ENCODE measurements at regions not wholly inside any gene's neighbourhood (a gene's known extent, or its start where the extent isn't known, plus 50 kb on each side); places are given as distances from the start of the nearest gene placed in this dataset.
"Not testable (repeated sequence)": the region's sequence is repeated elsewhere in the genome, so short reads cannot be mapped to it uniquely, and the experiment has no call there.

DNA sequence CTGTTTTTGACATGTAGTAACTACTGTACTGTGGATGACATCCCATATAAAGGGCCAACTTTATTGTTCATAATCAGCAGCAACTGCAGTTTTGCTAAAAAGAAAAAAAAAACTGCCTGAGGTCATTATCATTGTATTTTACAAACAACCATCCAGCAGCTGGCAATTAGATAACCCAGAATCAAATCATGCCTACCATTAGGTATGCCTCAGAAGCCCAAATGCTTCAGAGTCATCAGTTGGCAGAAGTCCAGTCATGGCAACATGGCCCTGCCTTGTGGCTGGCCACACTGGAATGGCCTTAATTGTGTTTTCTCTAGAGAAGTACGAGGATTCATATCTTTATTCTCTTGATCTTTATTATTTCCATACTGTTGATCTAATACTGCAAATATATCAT is 462.4 kb upstream of the NRSN1 start:
- H3K4me1 ChIP-seq = no peaks in the 10 kb centered on the region
- DNase-seq (no peak), ATAC-seq (no peak)
- no peak for TF ChIP-seq POLR2A (IDR thresholded peaks at IDR 0.05)
- TF ChIP-seq, protein P1, sequence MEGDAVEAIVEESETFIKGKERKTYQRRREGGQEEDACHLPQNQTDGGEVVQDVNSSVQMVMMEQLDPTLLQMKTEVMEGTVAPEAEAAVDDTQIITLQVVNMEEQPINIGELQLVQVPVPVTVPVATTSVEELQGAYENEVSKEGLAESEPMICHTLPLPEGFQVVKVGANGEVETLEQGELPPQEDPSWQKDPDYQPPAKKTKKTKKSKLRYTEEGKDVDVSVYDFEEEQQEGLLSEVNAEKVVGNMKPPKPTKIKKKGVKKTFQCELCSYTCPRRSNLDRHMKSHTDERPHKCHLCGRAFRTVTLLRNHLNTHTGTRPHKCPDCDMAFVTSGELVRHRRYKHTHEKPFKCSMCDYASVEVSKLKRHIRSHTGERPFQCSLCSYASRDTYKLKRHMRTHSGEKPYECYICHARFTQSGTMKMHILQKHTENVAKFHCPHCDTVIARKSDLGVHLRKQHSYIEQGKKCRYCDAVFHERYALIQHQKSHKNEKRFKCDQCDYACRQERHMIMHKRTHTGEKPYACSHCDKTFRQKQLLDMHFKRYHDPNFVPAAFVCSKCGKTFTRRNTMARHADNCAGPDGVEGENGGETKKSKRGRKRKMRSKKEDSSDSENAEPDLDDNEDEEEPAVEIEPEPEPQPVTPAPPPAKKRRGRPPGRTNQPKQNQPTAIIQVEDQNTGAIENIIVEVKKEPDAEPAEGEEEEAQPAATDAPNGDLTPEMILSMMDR (IDR thresholded peaks at IDR 0.05) = no peak
- WGBS, 2 donors = 48 to 73% methylated on average over 1 of the region's 1 CpG
- H3K27me3 ChIP-seq = no peaks in the 10 kb centered on the region
- H3K36me3 ChIP-seq (replicated peaks in 1 of 2; ENCODE audit: insufficient read depth in 1 of 2, low read depth in 2 of 2) = no peaks in the 10 kb centered on the region
- no peaks in the 10 kb centered on the region for H3K9me3 ChIP-seq
- intact Hi-C loops (cut with DNase I) = no loop called here
- no peak overlapping the region for H3K4me3 ChIP-seq
- no peak overlapping the region for H3K27ac ChIP-seq

DNA sequence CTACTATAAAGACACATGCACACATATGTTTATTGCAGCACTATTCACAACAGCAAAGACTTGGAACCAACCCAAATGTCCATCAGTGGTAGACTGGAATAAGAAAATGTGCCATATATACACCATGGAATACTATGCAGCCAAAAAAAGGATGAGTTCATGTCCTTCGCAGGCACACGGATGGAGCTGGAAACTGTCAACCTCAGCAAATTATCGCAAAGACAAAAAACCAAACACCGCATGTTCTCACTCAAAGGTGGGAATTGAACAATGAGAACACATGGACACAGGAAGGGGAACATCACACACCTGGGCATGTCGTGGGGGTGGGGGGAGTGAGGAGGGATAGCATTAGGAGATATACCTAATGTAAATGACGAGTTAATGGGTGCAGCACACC is 460.1 kb upstream of the NRSN1 start:
- H3K4me3 ChIP-seq; DNase-seq; H3K4me1 ChIP-seq; H3K36me3 ChIP-seq (replicated peaks in 1 of 2; ENCODE audit: insufficient read depth in 1 of 2, low read depth in 2 of 2); H3K9me3 ChIP-seq; ATAC-seq; intact Hi-C loops (cut with DNase I); H3K27me3 ChIP-seq; H3K27ac ChIP-seq: not testable (repeated sequence)
- WGBS, 2 donors = 82 to 84% methylated on average over 6 of the region's 6 CpGs

DNA sequence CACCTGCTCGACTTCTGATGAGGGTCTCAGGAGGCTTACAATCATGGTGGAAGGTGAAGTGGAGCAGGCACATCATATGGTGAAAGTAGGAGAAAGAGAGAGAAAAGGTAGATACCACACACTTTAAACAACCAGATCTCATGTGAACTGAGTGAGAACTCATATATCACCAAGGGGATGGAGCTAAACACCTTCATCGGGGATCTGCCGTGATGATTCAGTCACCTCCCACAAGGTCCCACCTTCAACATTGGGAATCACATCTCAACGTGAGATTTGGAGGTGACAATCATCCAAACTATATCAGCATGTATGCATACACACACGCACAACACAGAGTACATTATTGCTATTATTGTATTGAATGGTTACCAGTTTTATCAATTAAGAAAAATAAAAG is 453.3 kb upstream of the NRSN1 start:
- H3K4me1 ChIP-seq = no peaks in the 10 kb centered on the region
- H3K4me3 ChIP-seq = no peak overlapping the region
- ATAC-seq (no peak), DNase-seq (no peak)
- H3K36me3 ChIP-seq (replicated peaks in 1 of 2; ENCODE audit: insufficient read depth in 1 of 2, low read depth in 2 of 2) = no peaks in the 10 kb centered on the region
- H3K27ac ChIP-seq = no peak overlapping the region
- TF ChIP-seq, protein P1 (IDR thresholded peaks at IDR 0.05) = no peak
- no peak for TF ChIP-seq POLR2A (IDR thresholded peaks at IDR 0.05)
- intact Hi-C loops (cut with DNase I) = no loop called here
- peaks cover 0 to 19% (median 0%) of the 10 kb centered on the region in 3 donors for H3K9me3 ChIP-seq
- WGBS, 2 donors = 66 to 73% methylated on average over 5 of the region's 5 CpGs
- no peaks in the 10 kb centered on the region for H3K27me3 ChIP-seq

DNA sequence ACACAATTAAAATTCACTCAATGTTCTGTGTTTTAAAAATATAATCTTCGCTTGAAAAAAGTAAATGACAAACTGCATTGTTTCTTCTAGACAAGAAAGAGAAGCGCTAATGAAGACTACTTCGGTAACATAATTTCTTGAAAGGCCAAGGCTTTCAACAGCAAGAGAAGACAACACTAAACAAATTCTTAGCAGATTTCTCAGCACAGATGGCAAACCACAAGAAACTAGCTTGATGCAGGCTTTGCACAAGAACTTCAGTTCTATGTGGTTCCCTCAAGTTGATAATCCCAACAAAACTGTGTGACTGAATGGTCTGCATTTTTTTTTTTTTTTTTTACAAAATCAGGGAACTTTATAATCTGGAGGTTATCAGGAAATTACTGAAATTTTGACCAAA is 447.4 kb upstream of the NRSN1 start:
- no peak for TF ChIP-seq POLR2A (IDR thresholded peaks at IDR 0.05)
- TF ChIP-seq, protein P1 (IDR thresholded peaks at IDR 0.05) = no peak
- Histone ChIP-seq H3K27ac (no peak overlapping the region), H3K9me3 (no peaks in the 10 kb centered on the region), H3K36me3 (replicated peaks in 1 of 2; ENCODE audit: insufficient read depth in 1 of 2, low read depth in 2 of 2) (no peaks in the 10 kb centered on the region), H3K4me1 (no peaks in the 10 kb centered on the region), H3K4me3 (no peak overlapping the region), H3K27me3 (no peaks in the 10 kb centered on the region)
- intact Hi-C loops (cut with DNase I) = no loop called here
- DNase-seq = no peak
- ATAC-seq = no peak
- WGBS, 2 donors = 91% methylated on average over 3 of the region's 3 CpGs

DNA sequence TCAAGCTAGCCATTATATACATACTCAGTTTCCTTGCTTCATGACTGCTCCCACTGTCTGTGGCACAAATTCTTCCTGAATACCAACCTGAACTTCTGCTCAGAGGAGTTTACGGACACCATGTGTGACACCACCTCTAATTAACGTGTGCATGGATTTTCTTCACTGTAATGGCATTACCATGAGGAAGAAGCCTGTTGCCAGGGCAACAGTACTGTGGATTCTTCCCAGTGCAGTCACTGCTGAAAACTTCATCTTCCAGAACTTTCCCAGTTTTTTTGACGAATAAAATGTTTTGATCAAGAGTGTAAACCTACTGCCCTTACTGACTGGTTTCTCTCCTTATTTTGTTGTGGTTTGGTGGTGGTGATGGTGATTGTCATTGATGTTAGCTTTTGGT is 444.3 kb upstream of the NRSN1 start:
- intact Hi-C loops (cut with DNase I) = no loop called here
- Histone ChIP-seq H3K4me3 (no peak overlapping the region), H3K36me3 (replicated peaks in 1 of 2; ENCODE audit: insufficient read depth in 1 of 2, low read depth in 2 of 2) (no peaks in the 10 kb centered on the region), H3K27me3 (no peaks in the 10 kb centered on the region), H3K27ac (no peak overlapping the region), H3K4me1 (no peaks in the 10 kb centered on the region), H3K9me3 (no peaks in the 10 kb centered on the region)
- DNase-seq = no peak
- ATAC-seq = no peak
- no peak for TF ChIP-seq POLR2A (IDR thresholded peaks at IDR 0.05)
- TF ChIP-seq, protein P1 (IDR thresholded peaks at IDR 0.05) = no peak
- 27 to 41% methylated on average over 3 of the region's 3 CpGs for WGBS, 2 donors
